ENCODE measurements at regions not wholly inside any gene's neighbourhood (a gene's known extent, or its start where the extent isn't known, plus 50 kb on each side); places are given as distances from the start of the nearest gene placed in this dataset.

DNA sequence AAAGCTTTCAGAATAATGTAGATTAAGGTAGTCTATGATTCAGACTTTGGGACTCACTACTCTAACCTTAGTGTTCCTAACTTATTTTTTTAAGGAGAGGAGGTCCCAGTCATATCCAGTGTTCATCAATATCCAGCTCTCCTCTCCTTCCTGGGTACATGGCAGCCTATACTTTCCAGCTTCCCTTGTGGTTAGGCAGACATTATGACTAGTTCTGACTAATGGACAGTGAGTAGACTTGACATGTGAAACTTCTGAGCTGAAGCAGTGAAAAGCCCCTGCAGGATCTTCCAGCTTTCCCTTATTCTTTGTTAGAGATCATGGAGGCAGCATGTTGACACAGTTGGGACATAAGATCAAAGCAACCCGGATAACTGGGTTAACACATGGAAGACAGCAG, 144.2 kb downstream of the PTPRU start:
- no peak for DNase-seq

- no peak for DNase-seq
Measured at GRCh38 chr1:29379443-29380073, 143.2 kb downstream of the PTPRU start.
